Tibial nerve (tissue), 4 donors: ENCODE measurements at regions not wholly inside any gene's neighbourhood (a gene's known extent, or its start where the extent isn't known, plus 50 kb on each side); places are given as distances from the start of the nearest gene placed in this dataset.

Source experiments
- CTCF ChIP-seq, 5 experiments: fragments of 200-600 bp in 3 of 5; fragments of 450-650 bp in 2 of 5; sonication (generic) in 3 of 5; IDR thresholded peaks; one replicate each; pipeline ENCODE4 v1.5.1; 2016 to 2019; ENCODE audit warnings: antibody characterized with exemption in 5 of 5, mild to moderate bottlenecking in 3 of 5, moderate library complexity in 2 of 5
- EP300 ChIP-seq, 2 donors: sonication (generic); formaldehyde crosslinking; IDR thresholded peaks; one replicate each; pipeline ENCODE4 v1.6.1; 2017; ENCODE audit warnings: antibody characterized with exemption in 2 of 2, mild to moderate bottlenecking in 1 of 2
- POLR2A ChIP-seq, 2 donors: fragments of 450-650 bp; IDR thresholded peaks; one replicate each; pipeline ENCODE4 v1.6.1; 2017; ENCODE audit warnings: antibody characterized with exemption in 2 of 2, mild to moderate bottlenecking in 2 of 2, moderate library complexity in 2 of 2

- no peak for TF ChIP-seq EP300 (IDR thresholded peaks at IDR 0.05)
- no peak for TF ChIP-seq POLR2A (IDR thresholded peaks at IDR 0.05)
- TF ChIP-seq CTCF (IDR thresholded peaks at IDR 0.05), result no peak
Measured at GRCh38 chr3:102571720-102572384, 137.0 kb downstream of the ZPLD1 start.
